Left lung (tissue), 4 donors: ENCODE measurements at regions not wholly inside any gene's neighbourhood (a gene's known extent, or its start where the extent isn't known, plus 50 kb on each side); places are given as distances from the start of the nearest gene placed in this dataset.

Experiments
- ATAC-seq: fragments of 200-7000 bp; cut with Tn5 transposase; one replicate; pipeline ENCODE4 v1.9.1; 2020; ENCODE audit warnings: moderate library complexity
- DNase-seq, 4 donors: peaks; one replicate each; pipeline ENCODE4 v3.0.0-alpha.2; 2013 to 2020
- H3K27ac ChIP-seq, 2 donors: fragments of 200-600 bp; sonication (generic) in 1 of 2; one replicate each; pipeline versions ENCODE4 v1.5.0 to v1.8.0; 2020 to 2021
- H3K27me3 ChIP-seq, 2 donors: fragments of 200-600 bp; sonication (generic) in 1 of 2; one replicate each; pipeline versions ENCODE4 v1.5.0 to v1.8.0; 2020 to 2021
- H3K36me3 ChIP-seq, 2 donors: fragments of 200-600 bp; sonication (generic) in 1 of 2; one replicate each; pipeline versions ENCODE4 v1.5.0 to v1.8.0; 2020 to 2021
- H3K4me1 ChIP-seq, 2 donors: fragments of 200-600 bp; one replicate each; pipeline ENCODE4 v1.8.0; 2021
- H3K4me3 ChIP-seq, 2 donors: fragments of 200-600 bp; sonication (generic) in 1 of 2; one replicate each; pipeline versions ENCODE4 v1.5.0 to v1.8.0; 2020 to 2021; ENCODE audit warnings: mild to moderate bottlenecking in 1 of 2
- H3K9me3 ChIP-seq, 2 donors: fragments of 200-600 bp; sonication (generic) in 1 of 2; one replicate each; pipeline versions ENCODE4 v1.5.0 to v1.8.0; 2020 to 2021
- intact Hi-C, 2 donors: fragments of 100-400 bp; cut with DNase I; formaldehyde crosslinking; loops; one replicate each; pipeline versions ENCODE4 v1.11.2 to v1.14.2; 2022
- TF ChIP-seq, protein P1 (sequence below), 2 donors: fragments of 200-600 bp; sonication (generic) in 1 of 2; IDR thresholded peaks; one replicate each; pipeline versions ENCODE4 v1.5.0 to v1.8.0; 2021; ENCODE audit warnings: antibody characterized with exemption in 2 of 2
- donor health status: DM: no; HTN: yes; CAD: no.
- donor health status: DM: no; HTN: no; CAD: no.

DNA sequence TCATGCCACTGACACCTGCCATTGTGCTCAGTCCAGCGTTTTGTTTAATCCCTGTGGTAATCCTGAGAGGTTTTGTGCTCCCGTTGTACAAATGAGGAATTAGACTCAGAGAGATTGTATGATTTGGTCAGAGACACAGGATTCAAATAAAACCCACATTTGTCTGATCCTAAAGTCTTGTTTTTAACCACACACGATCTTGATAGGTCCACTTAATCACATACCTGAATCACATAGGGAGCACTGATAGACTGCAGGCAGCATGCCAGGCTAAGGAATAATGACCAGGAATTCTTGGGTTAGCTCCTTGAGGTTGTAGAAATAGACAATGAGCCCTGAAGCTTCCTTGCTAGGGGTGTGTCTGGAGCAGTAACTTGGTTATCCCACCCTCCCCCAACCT is 202.6 kb upstream of the RGS6 start:
- intact Hi-C loops = loop anchor here in 1 of 2 donors (10.0 kb wide), 1 partner anchor 125 kb away; no protein-coding TSS in a partner anchor
- Histone ChIP-seq H3K27ac (no peak overlapping the region), H3K4me3 (no peak overlapping the region), H3K36me3 (peaks cover 0 to 77% of the 10 kb centered on the region in 2 donors), H3K27me3 (no peaks in the 10 kb centered on the region), H3K9me3 (no peaks in the 10 kb centered on the region), H3K4me1 (peaks cover 5 to 8% of the 10 kb centered on the region in 2 donors)
- DNase-seq (no peak), ATAC-seq (no peak)
- TF ChIP-seq, protein P1, sequence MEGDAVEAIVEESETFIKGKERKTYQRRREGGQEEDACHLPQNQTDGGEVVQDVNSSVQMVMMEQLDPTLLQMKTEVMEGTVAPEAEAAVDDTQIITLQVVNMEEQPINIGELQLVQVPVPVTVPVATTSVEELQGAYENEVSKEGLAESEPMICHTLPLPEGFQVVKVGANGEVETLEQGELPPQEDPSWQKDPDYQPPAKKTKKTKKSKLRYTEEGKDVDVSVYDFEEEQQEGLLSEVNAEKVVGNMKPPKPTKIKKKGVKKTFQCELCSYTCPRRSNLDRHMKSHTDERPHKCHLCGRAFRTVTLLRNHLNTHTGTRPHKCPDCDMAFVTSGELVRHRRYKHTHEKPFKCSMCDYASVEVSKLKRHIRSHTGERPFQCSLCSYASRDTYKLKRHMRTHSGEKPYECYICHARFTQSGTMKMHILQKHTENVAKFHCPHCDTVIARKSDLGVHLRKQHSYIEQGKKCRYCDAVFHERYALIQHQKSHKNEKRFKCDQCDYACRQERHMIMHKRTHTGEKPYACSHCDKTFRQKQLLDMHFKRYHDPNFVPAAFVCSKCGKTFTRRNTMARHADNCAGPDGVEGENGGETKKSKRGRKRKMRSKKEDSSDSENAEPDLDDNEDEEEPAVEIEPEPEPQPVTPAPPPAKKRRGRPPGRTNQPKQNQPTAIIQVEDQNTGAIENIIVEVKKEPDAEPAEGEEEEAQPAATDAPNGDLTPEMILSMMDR (IDR thresholded peaks at IDR 0.05) = no peak

DNA sequence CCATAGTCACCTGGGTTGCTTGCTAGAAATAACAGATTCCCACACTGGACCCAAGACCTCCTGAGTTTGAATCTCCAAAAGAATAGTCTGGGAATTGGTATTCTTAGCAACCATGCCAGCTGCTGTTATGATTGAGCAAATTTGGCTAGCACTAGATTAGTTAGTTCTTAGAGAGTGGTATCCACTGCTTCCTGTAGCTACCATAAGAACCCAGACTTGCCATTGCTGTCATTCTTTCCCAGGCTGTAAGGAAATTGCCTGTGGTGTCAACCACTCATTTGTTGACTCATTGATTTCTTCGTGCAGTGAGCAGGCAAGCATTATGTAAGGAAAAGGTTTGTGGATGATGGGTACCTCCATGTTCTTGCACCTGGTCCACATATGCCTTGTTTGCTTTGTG is 201.8 kb upstream of the RGS6 start:
- H3K27ac ChIP-seq = no peak overlapping the region
- no peak for DNase-seq
- peaks cover 5 to 8% of the 10 kb centered on the region in 2 donors for H3K4me1 ChIP-seq
- intact Hi-C loops = no loop called here
- no peak for ATAC-seq
- TF ChIP-seq, protein P1 (IDR thresholded peaks at IDR 0.05) = no peak
- no peak overlapping the region for H3K4me3 ChIP-seq
- no peaks in the 10 kb centered on the region for H3K9me3 ChIP-seq
- H3K36me3 ChIP-seq = peaks cover 0 to 77% of the 10 kb centered on the region in 2 donors
- H3K27me3 ChIP-seq = no peaks in the 10 kb centered on the region

DNA sequence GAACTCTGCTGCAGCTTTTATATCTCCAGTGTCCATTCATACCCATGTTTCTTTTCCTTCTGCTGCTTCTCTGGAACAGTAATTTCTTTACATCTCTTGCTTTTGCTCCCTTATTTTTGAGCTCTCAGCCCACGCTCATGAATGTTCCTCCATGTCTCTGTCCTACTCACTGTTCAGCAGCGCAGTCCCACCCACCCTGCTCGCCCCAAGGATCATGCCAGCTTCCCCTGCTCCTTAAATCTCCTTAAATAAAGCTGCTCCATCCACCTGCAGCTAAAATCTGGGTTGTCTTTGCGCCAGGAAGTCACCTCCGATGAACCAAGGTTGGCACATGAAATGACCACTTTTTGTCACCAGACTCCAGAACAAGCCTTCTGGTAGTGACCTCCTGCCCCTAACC is 201.1 kb upstream of the RGS6 start:
- ATAC-seq = no peak
- peaks cover 0 to 2% of the 10 kb centered on the region in 2 donors for H3K4me1 ChIP-seq
- peaks cover 0 to 81% of the 10 kb centered on the region in 2 donors for H3K36me3 ChIP-seq
- no peak overlapping the region for H3K27ac ChIP-seq
- H3K4me3 ChIP-seq = no peak overlapping the region
- no peaks in the 10 kb centered on the region for H3K9me3 ChIP-seq
- DNase-seq = no peak
- TF ChIP-seq, protein P1 (IDR thresholded peaks at IDR 0.05) = no peak
- intact Hi-C loops = no loop called here
- H3K27me3 ChIP-seq = no peaks in the 10 kb centered on the region

DNA sequence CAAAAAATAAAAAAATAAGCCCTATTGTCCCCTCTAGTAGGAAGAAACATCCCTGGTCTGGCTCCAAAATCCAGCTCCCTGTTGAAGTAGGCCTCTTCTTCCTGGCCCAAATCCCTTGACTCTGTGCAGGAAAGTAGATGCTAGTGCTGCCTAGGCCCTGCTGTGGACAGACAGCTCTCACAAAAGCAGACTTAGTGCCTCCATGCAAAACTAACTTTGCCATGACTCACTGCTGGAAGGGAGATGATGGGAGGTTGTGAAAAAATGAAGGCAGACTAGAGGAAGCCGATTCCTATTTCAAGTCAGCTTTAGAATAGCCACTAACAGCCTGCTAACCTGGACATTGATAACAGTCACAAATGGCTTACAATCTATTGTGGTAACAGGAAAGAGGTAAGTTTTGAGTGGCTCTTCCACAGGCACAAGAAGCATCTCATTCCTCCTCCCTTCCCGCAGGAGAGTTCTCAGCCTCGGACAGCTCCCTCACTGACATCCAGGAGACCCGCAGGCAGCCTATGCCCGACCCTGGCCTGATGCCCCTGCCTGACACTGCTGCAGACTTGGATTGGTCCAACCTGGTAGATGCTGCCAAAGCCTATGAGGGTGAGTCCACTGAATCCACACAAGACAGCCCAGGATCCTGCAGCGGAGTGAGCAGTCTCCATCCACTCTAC is 198.9 kb upstream of the RGS6 start:
- TF ChIP-seq, protein P1 (IDR thresholded peaks at IDR 0.05) = no peak
- peaks cover 0 to 99% of the 10 kb centered on the region in 2 donors for H3K36me3 ChIP-seq
- H3K4me1 ChIP-seq = no peaks in the 10 kb centered on the region
- no peaks in the 10 kb centered on the region for H3K27me3 ChIP-seq
- no peak for ATAC-seq
- H3K4me3 ChIP-seq = no peak overlapping the region
- no peak for DNase-seq
- intact Hi-C loops = no loop called here
- H3K9me3 ChIP-seq = no peaks in the 10 kb centered on the region
- H3K27ac ChIP-seq = no peak overlapping the region

DNA sequence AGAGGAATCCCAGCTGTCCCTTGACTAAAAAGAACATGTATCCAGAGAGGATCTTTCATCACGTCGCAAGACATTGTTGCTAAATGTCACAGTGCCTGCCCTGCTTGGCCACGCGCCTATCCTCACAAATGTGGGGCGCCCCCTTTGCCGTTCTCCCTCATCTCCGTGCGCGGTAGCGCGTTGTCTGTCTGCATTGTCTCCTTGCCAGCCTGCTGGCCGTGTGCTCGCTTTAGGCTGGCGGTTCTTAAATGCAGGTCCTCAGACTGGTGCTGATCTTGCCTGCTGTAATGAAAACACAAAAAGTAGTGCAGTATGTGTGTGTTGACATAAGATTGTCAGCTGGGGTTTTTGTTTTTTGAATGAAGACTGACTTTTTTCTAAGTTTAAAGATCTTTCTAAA is 198.2 kb upstream of the RGS6 start:
- Histone ChIP-seq H3K36me3 (peaks cover 0 to 99% of the 10 kb centered on the region in 2 donors), H3K9me3 (no peaks in the 10 kb centered on the region), H3K27ac (no peak overlapping the region), H3K27me3 (no peaks in the 10 kb centered on the region), H3K4me3 (no peak overlapping the region), H3K4me1 (no peaks in the 10 kb centered on the region)
- intact Hi-C loops = no loop called here
- TF ChIP-seq, protein P1 (IDR thresholded peaks at IDR 0.05) = no peak
- DNase-seq (no peak), ATAC-seq (no peak)
